ENCODE measurements at regions not wholly inside any gene's neighbourhood (a gene's known extent, or its start where the extent isn't known, plus 50 kb on each side); places are given as distances from the start of the nearest gene placed in this dataset.

DNA sequence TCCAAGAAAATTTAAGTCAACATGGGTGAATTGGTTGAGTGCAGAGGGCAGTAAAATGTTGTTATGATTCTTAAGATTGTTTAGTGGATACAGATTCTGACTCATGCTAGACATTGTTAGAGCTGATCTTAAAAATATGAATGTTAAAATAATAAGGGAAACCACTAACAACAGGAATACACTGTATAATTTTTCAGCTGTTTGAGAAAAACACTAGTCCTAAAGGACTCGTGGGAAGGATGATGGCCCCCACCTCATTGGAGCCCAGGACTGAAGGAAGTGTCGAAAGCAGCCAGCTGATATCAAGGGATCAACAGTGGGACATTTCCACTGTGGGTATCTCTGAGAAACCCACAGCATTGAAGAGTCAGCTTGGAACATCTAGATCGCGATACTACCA, 82.9 kb upstream of the SCAF11 start:
- peaks cover 8 to 10% of the 10 kb centered on the region in 2 donors for H3K9me3 ChIP-seq (replicated peaks in 1 of 2; ENCODE audit: control insufficient read depth in 1 of 2, insufficient read depth in 1 of 2, low read length in 2 of 2)
- H2AFZ ChIP-seq (ENCODE audit: insufficient read depth, low read depth, low read length, poor library complexity, severe bottlenecking), result peak overlapping the region; percentile 65
- no peak overlapping the region for H3K4me2 ChIP-seq (replicated peaks; ENCODE audit: extremely low read depth, low read length, poor library complexity, severe bottlenecking)
- Mint-ChIP-seq H3K9me3 (peaks cover 4 to 9% (median 7%) of the 10 kb centered on the region in 7 donors), H3K27me3 (ENCODE audit: low read depth in 3 of 3) (peaks cover 0 to 2% (median 0%) of the 10 kb centered on the region in 3 donors), H3K36me3 (no peaks in the 10 kb centered on the region), H3K4me3 (no peak overlapping the region), H3K27ac (peak overlapping the region in 1 of 7 donors; percentile 13), H3K4me1 (peaks cover 6% of the 10 kb centered on the region)
- intact Hi-C loops (cut with micrococcal nuclease), result loop anchor here in 1 of 2 donors (2.0 kb wide), 1 partner anchor 947 kb away; no protein-coding TSS in a partner anchor
- H3K27ac ChIP-seq (ENCODE audit: low read depth in 1 of 2, low read length in 2 of 2), result no peak overlapping the region
- no peak for DNase-seq
- no peaks in the 10 kb centered on the region for H3K79me2 ChIP-seq (ENCODE audit: insufficient read depth, low read length)
- H3K27me3 ChIP-seq (ENCODE audit: control insufficient read depth in 2 of 2, insufficient read depth in 2 of 2, low read length in 2 of 2), result no peaks in the 10 kb centered on the region
- no peak overlapping the region for H3K9ac ChIP-seq (ENCODE audit: insufficient read depth, low read length, poor library complexity, severe bottlenecking)
- no peaks in the 10 kb centered on the region for H3K36me3 ChIP-seq (replicated peaks in 1 of 2; ENCODE audit: control insufficient read depth in 1 of 2, insufficient read depth in 2 of 2, low read length in 2 of 2)
- no peak overlapping the region for H3K4me3 ChIP-seq (replicated peaks in 1 of 3; ENCODE audit: low read depth in 2 of 3, low read length in 3 of 3)
- H4K20me1 ChIP-seq (ENCODE audit: insufficient read depth, low read length), result no peaks in the 10 kb centered on the region
- H3K4me1 ChIP-seq (ENCODE audit: control insufficient read depth in 1 of 2, insufficient read depth in 2 of 2, low read length in 2 of 2), result no peaks in the 10 kb centered on the region
- TF ChIP-seq CTCF (IDR thresholded peaks at IDR 0.05), result no peak
- 74% methylated on average over 2 of the region's 4 CpGs for WGBS (ENCODE audit: insufficient coverage)

DNA sequence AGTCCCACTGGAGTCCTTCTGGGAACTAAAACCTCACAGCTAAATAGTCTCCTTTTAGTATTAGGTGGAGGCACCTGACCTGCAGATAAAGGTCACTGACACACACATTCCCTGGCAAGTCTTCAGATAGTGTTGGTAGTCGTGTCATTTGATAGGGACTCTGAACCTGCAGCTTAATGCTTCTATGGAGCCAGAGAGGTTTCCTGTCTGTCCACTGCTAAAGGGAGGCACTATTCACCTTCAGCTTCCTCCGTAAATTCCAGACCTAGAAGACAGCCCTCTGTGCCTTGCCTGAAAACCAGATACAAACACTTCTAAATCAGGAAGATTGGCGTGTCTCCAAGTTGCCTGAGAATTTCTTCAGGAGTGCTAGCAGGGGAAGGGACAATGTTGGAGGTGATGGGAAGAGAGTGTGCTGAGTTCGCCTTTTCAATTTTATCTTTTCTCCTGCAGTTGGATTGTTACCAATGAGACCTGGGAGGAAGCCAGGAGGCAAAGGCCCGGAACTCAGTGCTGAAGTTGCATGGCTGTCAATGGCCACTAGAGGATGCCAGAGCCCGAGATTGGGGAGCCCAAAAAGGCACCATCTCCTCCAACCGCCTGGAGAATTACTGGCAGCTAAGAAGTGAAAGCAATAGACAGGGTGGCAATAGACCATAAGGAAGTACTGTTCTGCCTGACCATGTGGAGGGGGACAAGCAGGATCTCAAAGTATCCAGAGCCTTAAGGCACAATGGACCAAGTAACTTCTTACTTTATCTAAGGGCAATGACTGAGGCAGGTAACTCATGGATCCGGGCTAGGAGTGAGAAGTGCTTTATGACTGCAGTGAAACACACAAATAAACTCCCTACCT, 81.6 kb upstream of the SCAF11 start:
- DNase-seq, result peak; percentile 43 to 55 (median 47)
- no peak overlapping the region for H3K27ac ChIP-seq (ENCODE audit: low read depth in 1 of 2, low read length in 2 of 2)
- no peaks in the 10 kb centered on the region for H3K36me3 ChIP-seq (replicated peaks in 1 of 2; ENCODE audit: control insufficient read depth in 1 of 2, insufficient read depth in 2 of 2, low read length in 2 of 2)
- H3K36me3 Mint-ChIP-seq, result no peaks in the 10 kb centered on the region
- intact Hi-C loops (cut with micrococcal nuclease), result loop anchor here in 1 of 2 donors (2.0 kb wide), 1 partner anchor 949 kb away; no protein-coding TSS in a partner anchor
- H3K27me3 ChIP-seq (ENCODE audit: control insufficient read depth in 2 of 2, insufficient read depth in 2 of 2, low read length in 2 of 2), result no peaks in the 10 kb centered on the region
- no peak overlapping the region for H3K9ac ChIP-seq (ENCODE audit: insufficient read depth, low read length, poor library complexity, severe bottlenecking)
- H3K4me1 Mint-ChIP-seq, result peaks cover 6% of the 10 kb centered on the region
- no peaks in the 10 kb centered on the region for H3K79me2 ChIP-seq (ENCODE audit: insufficient read depth, low read length)
- peak overlapping the region; percentile 65 for H2AFZ ChIP-seq (ENCODE audit: insufficient read depth, low read depth, low read length, poor library complexity, severe bottlenecking)
- H3K27me3 Mint-ChIP-seq (ENCODE audit: low read depth in 3 of 3), result peaks cover 0 to 2% (median 2%) of the 10 kb centered on the region in 3 donors
- H4K20me1 ChIP-seq (ENCODE audit: insufficient read depth, low read length), result no peaks in the 10 kb centered on the region
- no peaks in the 10 kb centered on the region for H3K4me1 ChIP-seq (ENCODE audit: control insufficient read depth in 1 of 2, insufficient read depth in 2 of 2, low read length in 2 of 2)
- no peak overlapping the region for H3K4me3 ChIP-seq (replicated peaks in 1 of 3; ENCODE audit: low read depth in 2 of 3, low read length in 3 of 3)
- WGBS (ENCODE audit: insufficient coverage), result 65% methylated on average over 4 of the region's 8 CpGs
- H3K9me3 Mint-ChIP-seq, result peaks cover 0 to 1% (median 0%) of the 10 kb centered on the region in 7 donors
- peak overlapping the region in 1 of 2 donors; percentile 31 for H3K4me3 Mint-ChIP-seq
- no peaks in the 10 kb centered on the region for H3K9me3 ChIP-seq (replicated peaks in 1 of 2; ENCODE audit: control insufficient read depth in 1 of 2, insufficient read depth in 1 of 2, low read length in 2 of 2)
- H3K4me2 ChIP-seq (replicated peaks; ENCODE audit: extremely low read depth, low read length, poor library complexity, severe bottlenecking), result no peak overlapping the region
- H3K27ac Mint-ChIP-seq, result no peak overlapping the region
- peak; percentile 93 for TF ChIP-seq CTCF (IDR thresholded peaks at IDR 0.05)
